Glutamatergic neuron (in vitro differentiated cells): ENCODE measurements at regions not wholly inside any gene's neighbourhood (a gene's known extent, or its start where the extent isn't known, plus 50 kb on each side); places are given as distances from the start of the nearest gene placed in this dataset.

Source experiments
- DNase-seq: peaks from one replicate; pipeline ENCODE4 v3.0.0; 2022
- H3K27ac Mint-ChIP-seq: one replicate; pipeline ENCODE4 v1.8.0; 2020; ENCODE audit warnings: mild to moderate bottlenecking, mixed read lengths, inconsistent platforms; ENCODE audit not compliant: unreplicated experiment
- H3K27me3 Mint-ChIP-seq: one replicate; pipeline ENCODE4 v1.8.0; 2020; ENCODE audit warnings: mild to moderate bottlenecking, moderate library complexity, mixed read lengths, inconsistent platforms; ENCODE audit not compliant: unreplicated experiment
- H3K36me3 Mint-ChIP-seq: one replicate; pipeline ENCODE4 v1.8.0; 2020; ENCODE audit warnings: mild to moderate bottlenecking, mixed read lengths, inconsistent platforms; ENCODE audit not compliant: unreplicated experiment
- H3K4me1 Mint-ChIP-seq: one replicate; pipeline ENCODE4 v1.8.0; 2020; ENCODE audit warnings: mild to moderate bottlenecking, low read depth, mixed read lengths, inconsistent platforms; ENCODE audit not compliant: unreplicated experiment
- H3K4me3 Mint-ChIP-seq: one replicate; pipeline ENCODE4 v1.8.0; 2020; ENCODE audit warnings: mild to moderate bottlenecking, mixed read lengths, inconsistent platforms; ENCODE audit not compliant: unreplicated experiment
- H3K9me3 Mint-ChIP-seq: one replicate; pipeline ENCODE4 v1.8.0; 2020; ENCODE audit warnings: mild to moderate bottlenecking, moderate library complexity, mixed read lengths, inconsistent platforms; ENCODE audit not compliant: unreplicated experiment
- CTCF ChIP-seq: fragments of 200-600 bp; sonication (generic); IDR thresholded peaks from one replicate; pipeline ENCODE4 v1.5.0; 2021; ENCODE audit not compliant: partially characterized antibody, unreplicated experiment

GRCh38 chr12:97299847-97300246 is 162.8 kb upstream of the RMST start:
- Mint-ChIP-seq H3K9me3 (peaks cover 7% of the 10 kb centered on the region), H3K27ac (no peak overlapping the region), H3K27me3 (peaks cover 6% of the 10 kb centered on the region), H3K36me3 (peaks cover 10% of the 10 kb centered on the region), H3K4me3 (no peak overlapping the region), H3K4me1 (peaks cover 36% of the 10 kb centered on the region)
- no peak for TF ChIP-seq CTCF
- DNase-seq, result no peak

- Mint-ChIP-seq H3K36me3 (peaks cover 4% of the 10 kb centered on the region), H3K4me1 (peaks cover 41% of the 10 kb centered on the region), H3K27ac (peak overlapping the region; percentile 62), H3K4me3 (no peak overlapping the region), H3K9me3 (peaks cover 9% of the 10 kb centered on the region), H3K27me3 (peaks cover 6% of the 10 kb centered on the region)
- no peak for DNase-seq
- no peak for TF ChIP-seq CTCF
Measured at GRCh38 chr12:97300431-97300830, 162.2 kb upstream of the RMST start.

GRCh38 chr12:97300891-97301290 is 161.7 kb upstream of the RMST start:
- no peak for DNase-seq
- Mint-ChIP-seq H3K9me3 (peaks cover 14% of the 10 kb centered on the region), H3K4me3 (no peak overlapping the region), H3K4me1 (peaks cover 46% of the 10 kb centered on the region), H3K27me3 (peaks cover 9% of the 10 kb centered on the region), H3K36me3 (peaks cover 4% of the 10 kb centered on the region), H3K27ac (peak overlapping the region; percentile 82)
- TF ChIP-seq CTCF, result no peak

GRCh38 chr12:97301576-97301975 is 161.0 kb upstream of the RMST start:
- Mint-ChIP-seq H3K4me3 (peak overlapping the region; percentile 26), H3K27me3 (peaks cover 9% of the 10 kb centered on the region), H3K27ac (peak overlapping the region; percentile 82), H3K36me3 (peaks cover 4% of the 10 kb centered on the region), H3K9me3 (peaks cover 17% of the 10 kb centered on the region), H3K4me1 (peaks cover 53% of the 10 kb centered on the region)
- TF ChIP-seq CTCF, result no peak
- no peak for DNase-seq

- no peak for TF ChIP-seq CTCF
- Mint-ChIP-seq H3K4me1 (peaks cover 52% of the 10 kb centered on the region), H3K27me3 (peaks cover 11% of the 10 kb centered on the region), H3K9me3 (peaks cover 21% of the 10 kb centered on the region), H3K4me3 (peak overlapping the region; percentile 65), H3K27ac (peak overlapping the region; percentile 93), H3K36me3 (no peaks in the 10 kb centered on the region)
- DNase-seq, result peak; percentile 54
Measured at GRCh38 chr12:97305651-97306050, 157.0 kb upstream of the RMST start.
